Motor neuron (in vitro differentiated cells): ENCODE measurements at regions not wholly inside any gene's neighbourhood (a gene's known extent, or its start where the extent isn't known, plus 50 kb on each side); places are given as distances from the start of the nearest gene placed in this dataset.

Experiments
- ATAC-seq, 8 experiments: fragments of 200-7000 bp; cut with Tn5 transposase; replicated peaks in 6 of 8; 2 replicates each; pipeline ENCODE4 v1.8.0; 2021; ENCODE audit warnings: mild to moderate bottlenecking in 8 of 8, moderate library complexity in 8 of 8
- H3K27ac ChIP-seq, 2 donors: fragments of 250-450 bp; sonication (Bioruptor Pico); 2 replicates each; pipeline ENCODE4 v1.9.0; 2021; ENCODE audit warnings: antibody characterized with exemption in 2 of 2, mild to moderate bottlenecking in 2 of 2, moderate library complexity in 1 of 2
- H3K4me1 ChIP-seq, 2 donors: fragments of 250-450 bp; sonication (Bioruptor Pico); replicated peaks in 1 of 2; 2 replicates each; pipeline ENCODE4 v1.6.1; 2021; ENCODE audit warnings: antibody characterized with exemption in 2 of 2, mild to moderate bottlenecking in 2 of 2, moderate library complexity in 1 of 2
- H3K4me3 ChIP-seq, 5 donors: fragments of 250-450 bp; sonication (Bioruptor Pico); 2 replicates each; pipeline ENCODE4 v1.9.0; 2021; ENCODE audit warnings: antibody characterized with exemption in 5 of 5, mild to moderate bottlenecking in 5 of 5, moderate library complexity in 4 of 5
- WGBS, 10 experiments: fragments of 450-650 bp; shearing (Covaris generic); methylation state at CpG; one replicate each; pipeline ENCODE4 v1.0.0; 2022; 5-methylcytosine and 5-hydroxymethylcytosine counted together
- in situ Hi-C, 9 experiments: fragments of 400-800 bp; cut with MboI; loops; one replicate each; pipeline ENCODE4 v1.15.0; 2021; ENCODE audit warnings: low sequenced_read_pairs in 9 of 9, low pct_unique_long_range_greater_than_20kb in 2 of 9; ENCODE audit not compliant: unreplicated experiment in 9 of 9

- in situ Hi-C loops: no loop called here
- WGBS, 10 experiments: 0 to 100% (median 65%) methylated on average over 1 to 5 of the region's 6 CpGs; no CpG with 5 or more reads in 1 of the 10 experiments
- Histone ChIP-seq H3K4me1 (no peaks in the 10 kb centered on the region), H3K27ac (no peak overlapping the region), H3K4me3 (no peak overlapping the region)
- ATAC-seq: no peak
Observed at GRCh38 chr7:41771717-41772116, 68.8 kb upstream of the INHBA start.

GRCh38 chr7:41769162-41769561 lies 66.3 kb upstream of the INHBA start:
- 48 to 93% (median 84%) methylated on average over 3 to 4 of the region's 4 CpGs for WGBS, 10 experiments
- Histone ChIP-seq H3K27ac (no peak overlapping the region), H3K4me1 (no peaks in the 10 kb centered on the region), H3K4me3 (no peak overlapping the region)
- in situ Hi-C loops: no loop called here
- no peak for ATAC-seq

DNA sequence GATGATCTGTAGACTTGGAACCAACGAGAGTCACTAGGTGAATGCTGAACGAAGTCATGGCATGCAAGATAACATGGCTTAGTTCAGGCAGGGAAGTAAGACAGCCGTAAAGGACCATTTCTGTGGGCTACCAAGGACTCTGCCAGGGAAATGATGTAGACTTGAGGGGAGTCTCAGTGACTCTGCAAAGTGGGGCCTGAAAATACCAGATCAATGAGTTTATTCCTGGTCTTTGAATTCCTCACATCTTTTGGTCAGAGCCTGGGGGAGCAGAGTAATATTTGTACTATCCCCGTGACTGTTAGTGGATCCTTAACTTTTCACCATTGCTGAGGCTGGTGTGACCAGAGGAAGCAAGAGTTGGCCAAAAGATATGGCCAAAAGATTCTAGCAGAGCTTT lies 60.7 kb upstream of the INHBA start:
- WGBS, 10 experiments: 43 to 86% (median 76%) methylated on average over 1 to 4 of the region's 4 CpGs; no CpG with 5 or more reads in 2 of the 10 experiments
- in situ Hi-C loops: no loop called here

DNA sequence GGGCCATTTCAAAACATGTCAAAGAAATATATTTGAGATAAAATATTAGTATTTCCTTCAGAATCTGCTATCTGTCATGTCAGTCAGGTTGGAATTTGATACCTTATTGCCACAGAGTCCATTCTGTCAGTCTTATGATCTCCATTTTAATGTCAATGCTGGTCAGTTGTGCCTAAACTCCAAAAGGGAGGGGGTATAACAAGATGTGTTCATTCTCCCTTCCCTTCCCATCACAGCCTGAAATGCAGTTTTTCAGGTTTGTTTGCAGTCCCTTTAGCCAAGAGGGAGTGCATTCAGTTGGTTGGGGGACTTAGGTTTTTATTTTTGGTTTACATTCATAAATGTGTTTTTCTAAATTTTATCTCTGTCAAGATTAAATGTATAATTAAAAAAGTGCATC lies 59.8 kb upstream of the INHBA start:
- in situ Hi-C loops: no loop called here
- no peak overlapping the region for H3K27ac ChIP-seq
- no peaks in the 10 kb centered on the region for H3K4me1 ChIP-seq
- H3K4me3 ChIP-seq: no peak overlapping the region
- no peak for ATAC-seq

More for the DNA sequence above, 60.7 kb upstream of the INHBA start:
- Histone ChIP-seq H3K27ac (no peak overlapping the region), H3K4me3 (no peak overlapping the region), H3K4me1 (no peaks in the 10 kb centered on the region)
- no peak for ATAC-seq

GRCh38 chr7:41760293-41760692 lies 57.4 kb upstream of the INHBA start:
- H3K4me3 ChIP-seq: no peak overlapping the region
- WGBS, 10 experiments: 60 to 100% (median 100%) methylated on average over 1 of the region's 1 CpG; no CpG with 5 or more reads in 2 of the 10 experiments
- in situ Hi-C loops: no loop called here
- no peaks in the 10 kb centered on the region for H3K4me1 ChIP-seq
- ATAC-seq: peak in 2 of 8 experiments; percentile 61 to 76
- no peak overlapping the region for H3K27ac ChIP-seq

- in situ Hi-C loops: no loop called here
- 46 to 97% (median 71%) methylated on average over 1 to 3 of the region's 3 CpGs; no CpG with 5 or more reads in 1 of the 10 experiments for WGBS, 10 experiments
- ATAC-seq: no peak
Observed at GRCh38 chr7:41758321-41758720, 55.4 kb upstream of the INHBA start.

DNA sequence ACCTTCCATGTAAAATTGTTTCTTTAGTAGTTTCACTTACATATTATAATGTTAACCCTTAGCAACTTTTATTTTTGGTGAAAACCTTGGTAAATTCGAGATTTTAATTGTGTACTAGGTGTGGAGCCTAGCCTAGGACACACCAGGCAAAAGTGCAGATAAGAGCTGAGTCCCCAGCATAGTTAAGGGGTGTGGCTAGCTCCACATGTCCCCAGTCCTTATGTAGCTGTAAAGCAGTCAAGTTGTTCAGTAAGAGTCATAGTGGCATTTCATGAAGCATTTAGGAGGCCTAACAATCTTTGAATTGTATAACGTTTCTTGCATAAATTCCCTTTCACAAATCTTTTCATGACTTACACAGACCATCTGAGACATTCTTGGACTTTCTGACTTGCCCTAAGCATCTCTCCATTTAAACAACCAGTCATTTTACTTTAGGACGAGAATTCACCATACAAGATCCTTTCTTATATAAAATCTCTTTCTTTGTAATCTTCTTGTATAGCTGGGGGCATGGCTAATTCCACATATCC lies 53.8 kb upstream of the INHBA start:
- H3K4me1 ChIP-seq: no peaks in the 10 kb centered on the region
- peak in 2 of 8 experiments; percentile 67 to 76 for ATAC-seq
- H3K27ac ChIP-seq: no peak overlapping the region
- no peak overlapping the region for H3K4me3 ChIP-seq
- 0 to 86% (median 42%) methylated on average over 1 to 3 of the region's 3 CpGs for WGBS, 10 experiments
- in situ Hi-C loops: no loop called here

More at GRCh38 chr7:41758321-41758720, 55.4 kb upstream of the INHBA start:
- H3K4me3 ChIP-seq: no peak overlapping the region
- no peak overlapping the region for H3K27ac ChIP-seq
- H3K4me1 ChIP-seq: no peaks in the 10 kb centered on the region

DNA sequence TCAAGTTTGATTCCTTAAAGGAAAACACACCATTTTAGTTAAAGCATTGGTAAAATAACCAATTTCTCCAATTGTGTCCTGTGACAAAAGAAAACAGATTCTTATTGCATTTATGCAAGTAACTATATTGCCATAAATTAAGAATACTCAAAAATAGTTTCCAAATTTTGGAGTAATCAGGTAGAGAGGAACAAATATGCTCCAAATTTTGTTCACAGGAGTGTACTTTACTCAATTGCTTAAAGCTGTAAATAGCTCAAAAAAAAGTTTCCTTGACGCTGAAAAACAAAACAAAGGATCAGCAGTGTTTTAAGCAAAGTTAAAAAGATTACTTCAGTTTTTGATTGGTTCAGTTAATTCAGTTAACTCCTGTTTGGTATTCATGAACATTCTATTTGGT lies 52.2 kb upstream of the INHBA start:
- Histone ChIP-seq H3K4me1 (no peaks in the 10 kb centered on the region), H3K27ac (no peak overlapping the region), H3K4me3 (no peak overlapping the region)
- 31 to 73% (median 56%) methylated on average over 1 of the region's 1 CpG; no CpG with 5 or more reads in 2 of the 10 experiments for WGBS, 10 experiments
- in situ Hi-C loops: no loop called here
- no peak for ATAC-seq

- H3K4me3 ChIP-seq: no peak overlapping the region
- ATAC-seq: no peak
- in situ Hi-C loops: no loop called here
- no peak overlapping the region for H3K27ac ChIP-seq
- H3K4me1 ChIP-seq: no peaks in the 10 kb centered on the region
Observed at GRCh38 chr7:41754046-41754445, 51.2 kb upstream of the INHBA start.
